Body of pancreas (tissue), 4 donors: ENCODE measurements at regions not wholly inside any gene's neighbourhood (a gene's known extent, or its start where the extent isn't known, plus 50 kb on each side); places are given as distances from the start of the nearest gene placed in this dataset.

Source experiments
- CTCF ChIP-seq, 7 experiments: fragments of 450-650 bp in 4 of 7; fragments of 200-600 bp in 3 of 7; sonication (generic) in 3 of 7; IDR thresholded peaks; one replicate each; pipeline ENCODE4 v1.5.1; 2016 to 2019; ENCODE audit warnings: antibody characterized with exemption in 7 of 7
- POLR2A ChIP-seq, 3 donors: fragments of 450-650 bp; IDR thresholded peaks; one replicate each; pipeline ENCODE4 v1.6.1; 2016; ENCODE audit warnings: antibody characterized with exemption in 3 of 3, mild to moderate bottlenecking in 2 of 3

GRCh38 chr6:56755040-56755439 is 112.4 kb upstream of the DST start:
- TF ChIP-seq CTCF (IDR thresholded peaks at IDR 0.05) (no peak), POLR2A (IDR thresholded peaks at IDR 0.05) (no peak)
